GM12891 (cell line): ENCODE measurements at regions not wholly inside any gene's neighbourhood (a gene's known extent, or its start where the extent isn't known, plus 50 kb on each side); places are given as distances from the start of the nearest gene placed in this dataset.
"Not testable (repeated sequence)": the region's sequence is repeated elsewhere in the genome, so short reads cannot be mapped to it uniquely, and the experiment has no call there.

Experiments used
- PAX5 ChIP-seq: IDR thresholded peaks from 2 replicates; pipeline ENCODE4 v1.6.1; 2011; ENCODE audit warnings: low read length, moderate library complexity, mild to moderate bottlenecking; ENCODE audit not compliant: insufficient read depth, severe bottlenecking
- POLR2A ChIP-seq: IDR thresholded peaks from 2 replicates; pipeline ENCODE4 v1.6.1; 2011; ENCODE audit warnings: low read depth, low read length, control low read depth
- POLR2AphosphoS5 ChIP-seq: IDR thresholded peaks from 2 replicates; pipeline ENCODE4 v1.6.1; 2011; ENCODE audit warnings: low read depth, low read length, control low read depth
- TAF1 ChIP-seq: IDR thresholded peaks from 2 replicates; pipeline ENCODE4 v1.6.1; 2011; ENCODE audit warnings: low read depth, low read length, control low read depth

- not testable (repeated sequence) for TF ChIP-seq TAF1, POLR2A, POLR2AphosphoS5, PAX5
These were observed 94.6 kb upstream of the LPCAT1 start for GRCh38 chr5:1618296-1618865.
